Adrenal gland (tissue), 9 donors: ENCODE measurements at regions not wholly inside any gene's neighbourhood (a gene's known extent, or its start where the extent isn't known, plus 50 kb on each side); places are given as distances from the start of the nearest gene placed in this dataset.

Source experiments
- DNase-seq, 7 donors: peaks; one replicate each; pipeline ENCODE4 v3.0.0-alpha.2; 2019 to 2020
- H3K27ac ChIP-seq, 5 donors: fragments of 200-600 bp; sonication (generic) in 4 of 5; 1 replicate in 3 of 5; 2 replicates in 2 of 5; pipeline versions ENCODE4 v1.5.1 to v1.8.0; 2016 to 2020; ENCODE audit warnings: mild to moderate bottlenecking in 1 of 5
- H3K27me3 ChIP-seq: fragments of 200-600 bp; 2 replicates; pipeline ENCODE4 v1.8.0; 2021
- H3K36me3 ChIP-seq, 2 donors: fragments of 200-600 bp; replicated peaks in 1 of 2; 1 replicate in 1 of 2; 2 replicates in 1 of 2; pipeline versions ENCODE4 v1.5.1 to v1.8.0; 2018 to 2022
- H3K4me1 ChIP-seq, 2 donors: fragments of 200-600 bp; replicated peaks in 1 of 2; 1 replicate in 1 of 2; 2 replicates in 1 of 2; pipeline versions ENCODE4 v1.5.1 to v1.8.0; 2018 to 2021
- H3K4me3 ChIP-seq, 4 donors: fragments of 200-600 bp; sonication (generic) in 3 of 4; one replicate each; pipeline ENCODE4 v1.5.1; 2016 to 2018
- H3K9me3 ChIP-seq, 3 donors: fragments of 200-600 bp; sonication (generic) in 1 of 3; replicated peaks in 1 of 3; 1 replicate in 2 of 3; 2 replicates in 1 of 3; pipeline versions ENCODE4 v1.5.1 to v1.8.0; 2016 to 2021
- CTCF ChIP-seq, 6 experiments: fragments of 450-650 bp in 4 of 6; fragments of 200-600 bp in 2 of 6; sonication (generic) in 1 of 6; IDR thresholded peaks; 1 replicate in 5 of 6; 2 replicates in 1 of 6; pipeline versions ENCODE4 v1.5.1 to v1.8.0; 2016 to 2021; ENCODE audit warnings: antibody characterized with exemption in 6 of 6, mild to moderate bottlenecking in 2 of 6, moderate library complexity in 1 of 6
- POLR2A ChIP-seq, 2 donors: fragments of 450-650 bp; IDR thresholded peaks; one replicate each; pipeline ENCODE4 v1.6.1; 2017; ENCODE audit warnings: antibody characterized with exemption in 2 of 2, mild to moderate bottlenecking in 2 of 2, moderate library complexity in 1 of 2
- WGBS, 4 donors: extraction: QIAGEN DNeasy Blood & Tissue Kit in 2 of 4; methylation state at CpG; one replicate each; pipeline versions ENCODE4 v1.1.5 to v1.1.7; 2013 to 2017; 5-methylcytosine and 5-hydroxymethylcytosine counted together
- intact Hi-C, 2 donors: fragments of 100-400 bp; cut with DNase I; formaldehyde crosslinking; loops; one replicate each; pipeline versions ENCODE4 v1.14.1 to v1.15.0; 2022 to 2023
- donor health status: healthy with polysubstance abuse.
- donor health status: Bipolar disorder and iron deficiency.
- donor health status: DM: yes; HTN: yes; CAD: no.
- donor health status: DM: no; HTN: no; CAD: no.
- donor health status: DM: no; HTN: no; CAD: no.

GRCh38 chr5:122262103-122262502 is 49.9 kb upstream of the SNCAIP start:
- no peak overlapping the region for H3K4me3 ChIP-seq
- no peak overlapping the region for H3K27ac ChIP-seq
- no peaks in the 10 kb centered on the region for H3K36me3 ChIP-seq
- intact Hi-C loops: no loop called here
- WGBS, 4 donors: 46 to 64% (median 49%) methylated on average over 1 of the region's 1 CpG
- no peak for DNase-seq
- no peaks in the 10 kb centered on the region for H3K9me3 ChIP-seq
- no peaks in the 10 kb centered on the region for H3K27me3 ChIP-seq
- H3K4me1 ChIP-seq: no peaks in the 10 kb centered on the region
- TF ChIP-seq POLR2A (IDR thresholded peaks at IDR 0.05): no peak
- TF ChIP-seq CTCF (IDR thresholded peaks at IDR 0.05): no peak
